SK-N-SH (cell line): ENCODE measurements at regions not wholly inside any gene's neighbourhood (a gene's known extent, or its start where the extent isn't known, plus 50 kb on each side); places are given as distances from the start of the nearest gene placed in this dataset.

ENCODE experiments used
- CTCF ChIA-PET: fragments of 300-600, 350-600 bp; formaldehyde crosslinking; extraction: SDS; loops from one replicate; lab custom pipeline; 2021; lab: Yijun Ruan, JAX
- POLR2A ChIA-PET: fragments of 350-600 bp; sonication (Branson Sonifier 250); formaldehyde crosslinking; extraction: SDS; loops from one replicate; lab custom pipeline; 2020; ENCODE audit warnings: antibody characterized with exemption, inconsistent platforms; lab: Yijun Ruan, JAX
- DNase-seq: peaks from one replicate; pipeline ENCODE4 v3.0.0; 2012
- H2AFZ ChIP-seq: fragments of 200-600 bp; sonication (generic); 2 replicates; pipeline ENCODE4 v1.8.1; 2016; ENCODE audit warnings: antibody characterized with exemption, mild to moderate bottlenecking, low read depth
- H3F3A ChIP-seq: fragments of 200-600 bp; sonication (generic); replicated peaks from 2 replicates; pipeline ENCODE3; 2016; ENCODE audit warnings: antibody characterized with exemption, mild to moderate bottlenecking; ENCODE audit not compliant: insufficient read depth
- H3K27ac ChIP-seq, 2 experiments: fragments of 200-500 bp in 1 of 2; fragments of 200-600 bp in 1 of 2; sonication (Bioruptor generic) in 1 of 2; sonication (generic), shearing (Covaris generic) in 1 of 2; 2 replicates each; pipeline versions ENCODE4 v1.5.1 to v1.6.1; 2014 to 2016; ENCODE audit warnings: low read depth in 2 of 2, inconsistent platforms in 1 of 2, low read length in 1 of 2, mild to moderate bottlenecking in 1 of 2, mixed read lengths in 1 of 2
- H3K27me3 ChIP-seq: fragments of 200-600 bp; sonication (generic), shearing (Covaris generic); 2 replicates; pipeline ENCODE4 v1.6.1; 2016; ENCODE audit warnings: mixed run types; ENCODE audit not compliant: insufficient read depth
- H3K36me3 ChIP-seq, 2 experiments: fragments of 200-500 bp in 1 of 2; fragments of 200-600 bp in 1 of 2; sonication (Bioruptor generic) in 1 of 2; sonication (generic) in 1 of 2; replicated peaks in 1 of 2; 2 replicates each; pipeline versions ENCODE3 to v1.5.1; 2014 to 2016; ENCODE audit warnings: low read length in 1 of 2, mild to moderate bottlenecking in 1 of 2; ENCODE audit not compliant: insufficient read depth in 2 of 2, control insufficient read depth in 1 of 2
- H3K4me1 ChIP-seq, 2 experiments: fragments of 200-500 bp in 1 of 2; fragments of 200-600 bp in 1 of 2; sonication (Bioruptor generic) in 1 of 2; sonication (generic), shearing (Covaris generic) in 1 of 2; 2 replicates each; pipeline versions ENCODE4 v1.5.1 to v1.6.1; 2014 to 2016; ENCODE audit warnings: low read depth in 1 of 2, low read length in 1 of 2, mixed run types in 1 of 2; ENCODE audit not compliant: insufficient read depth in 2 of 2, control insufficient read depth in 1 of 2
- H3K4me2 ChIP-seq: fragments of 200-600 bp; sonication (generic), shearing (Covaris generic); 2 replicates; pipeline ENCODE4 v1.6.1; 2017; ENCODE audit warnings: mixed run types
- H3K4me3 ChIP-seq, 2 experiments: fragments of 200-500 bp in 1 of 2; fragments of 200-600 bp in 1 of 2; sonication (Bioruptor generic) in 1 of 2; sonication (generic), shearing (Covaris generic) in 1 of 2; 2 replicates each; pipeline versions ENCODE4 v1.5.1 to v1.8.1; 2014 to 2016; ENCODE audit warnings: low read depth in 2 of 2, inconsistent platforms in 1 of 2, low read length in 1 of 2, mild to moderate bottlenecking in 1 of 2, mixed read lengths in 1 of 2, moderate library complexity in 1 of 2
- H3K79me2 ChIP-seq: fragments of 200-600 bp; sonication (generic); 2 replicates; pipeline ENCODE4 v1.8.1; 2017; ENCODE audit warnings: mild to moderate bottlenecking; ENCODE audit not compliant: insufficient read depth
- H3K9ac ChIP-seq: fragments of 200-600 bp; sonication (generic); 2 replicates; pipeline ENCODE4 v1.6.1; 2017; ENCODE audit warnings: mixed run types
- H3K9me2 ChIP-seq: fragments of 200-600 bp; sonication (generic); 2 replicates; pipeline ENCODE4 v1.6.1; 2017; ENCODE audit warnings: mixed run types
- H3K9me3 ChIP-seq: fragments of 200-600 bp; sonication (generic); 2 replicates; pipeline ENCODE4 v1.6.1; 2017; ENCODE audit warnings: mixed run types, mild to moderate bottlenecking, moderate library complexity
- H4K20me1 ChIP-seq: fragments of 200-600 bp; sonication (generic); 2 replicates; pipeline ENCODE4 v1.6.1; 2017; ENCODE audit warnings: mild to moderate bottlenecking, mixed run types; ENCODE audit not compliant: insufficient read depth
- CTCF ChIP-seq: fragments of 200-600 bp; sonication (generic); IDR thresholded peaks from 2 replicates; pipeline ENCODE4 v1.6.1; 2017; ENCODE audit warnings: antibody characterized with exemption, mild to moderate bottlenecking, moderate library complexity
- EP300 ChIP-seq, 2 experiments: IDR thresholded peaks; 2 replicates each; pipeline versions ENCODE4 v1.4.0 to v1.6.1; 2012; ENCODE audit warnings: borderline replicate concordance in 1 of 2, low read depth in 1 of 2, low read length in 1 of 2
- FOXJ3 ChIP-seq: sonication (generic); formaldehyde crosslinking; IDR thresholded peaks from 2 replicates; pipeline ENCODE4 v1.5.1; 2020; ENCODE audit warnings: mild to moderate bottlenecking, missing genetic modification reagents
- GABPA ChIP-seq: IDR thresholded peaks from 2 replicates; pipeline ENCODE4 v1.4.0; 2012; ENCODE audit warnings: low read depth, mild to moderate bottlenecking
- MAX ChIP-seq: IDR thresholded peaks from 2 replicates; pipeline ENCODE4 v1.4.0; 2012; ENCODE audit warnings: low read depth
- MEF2A ChIP-seq: IDR thresholded peaks from 2 replicates; pipeline ENCODE4 v1.4.0; 2012; ENCODE audit warnings: low read depth, borderline replicate concordance
- NRF1 ChIP-seq: IDR thresholded peaks from 2 replicates; pipeline ENCODE4 v1.6.1; 2012; ENCODE audit warnings: low read depth, mild to moderate bottlenecking, low read length
- PBX3 ChIP-seq: IDR thresholded peaks from 2 replicates; pipeline ENCODE4; 2012
- POLR2AphosphoS5 ChIP-seq: IDR thresholded peaks from 2 replicates; pipeline ENCODE4 v1.6.1; 2012; ENCODE audit warnings: low read depth, low read length
- RAD21 ChIP-seq: IDR thresholded peaks from 2 replicates; pipeline ENCODE4 v1.6.1; 2012; ENCODE audit warnings: mild to moderate bottlenecking, low read length
- RCOR1 ChIP-seq: fragments of 150-350 bp; IDR thresholded peaks from 2 replicates; pipeline ENCODE4 v1.6.1; 2017; ENCODE audit warnings: antibody characterized with exemption, low read length
- RFX5 ChIP-seq: IDR thresholded peaks from 2 replicates; pipeline ENCODE4 v1.6.1; 2012; ENCODE audit warnings: mild to moderate bottlenecking, improper control_type of control experiment, low read length
- RXRA ChIP-seq: IDR thresholded peaks from 2 replicates; pipeline ENCODE4 v1.4.0; 2012; ENCODE audit warnings: low read depth, mild to moderate bottlenecking, borderline replicate concordance
- SIN3A ChIP-seq: IDR thresholded peaks from 2 replicates; pipeline ENCODE4 v1.6.1; 2012; ENCODE audit warnings: low read depth, mild to moderate bottlenecking, low read length, moderate library complexity, borderline replicate concordance
- TCF12 ChIP-seq: IDR thresholded peaks from 2 replicates; pipeline ENCODE4 v1.4.0; 2012
- TEAD4 ChIP-seq: IDR thresholded peaks from 2 replicates; pipeline ENCODE4 v1.4.0; 2012; ENCODE audit warnings: mild to moderate bottlenecking, borderline replicate concordance; ENCODE audit not compliant: insufficient read depth
- USF1 ChIP-seq: IDR thresholded peaks from 2 replicates; pipeline ENCODE4 v1.4.0; 2012; ENCODE audit warnings: low read depth, borderline replicate concordance
- USF2 ChIP-seq: fragments of 150-350 bp; IDR thresholded peaks from 2 replicates; pipeline ENCODE4 v1.6.1; 2017; ENCODE audit warnings: antibody characterized with exemption, low read length, low read depth, borderline replicate concordance
- YY1 ChIP-seq: IDR thresholded peaks from 2 replicates; pipeline ENCODE4 v1.4.0; 2012; ENCODE audit warnings: low read depth, mild to moderate bottlenecking
- ZBTB33 ChIP-seq: IDR thresholded peaks from 2 replicates; pipeline ENCODE4 v1.4.0; 2012; ENCODE audit warnings: low read depth, borderline replicate concordance
- WGBS: methylation state at CpG from one replicate; pipeline ENCODE4 v1.1.6; 2017; ENCODE audit warnings: low lambda C conversion rate; 5-methylcytosine and 5-hydroxymethylcytosine counted together

GRCh38 chr2:83585250-83585649, 873.8 kb downstream of the SUCLG1 start:
- Histone ChIP-seq H3K27ac (no peak overlapping the region), H3K27me3 (no peaks in the 10 kb centered on the region), H3K9me2 (no peaks in the 10 kb centered on the region), H3K36me3 (no peaks in the 10 kb centered on the region), H3F3A (no peaks in the 10 kb centered on the region), H2AFZ (peak overlapping the region; percentile 65; the same call in 1 of the 2 replicates), H3K9me3 (no peaks in the 10 kb centered on the region; the same call in 1 of the 2 replicates), H3K79me2 (no peaks in the 10 kb centered on the region), H3K9ac (no peak overlapping the region), H3K4me3 (peak overlapping the region in 1 of 2 experiments; percentile 27; a peak in 2 of 4 replicates), H4K20me1 (no peaks in the 10 kb centered on the region), H3K4me1 (no peaks in the 10 kb centered on the region), H3K4me2 (peak overlapping the region; percentile 56)
- 8% methylated on average over 2 of the region's 2 CpGs for WGBS
- DNase-seq: no peak
- CTCF ChIA-PET: no interaction called here
- TF ChIP-seq RXRA (no peak), FOXJ3 (CRISPR knock-in tag) (no peak), CTCF (no peak), MAX (no peak), EP300 (IDR thresholded peaks at IDR 0.05; ENCODE audit: borderline replicate concordance in 1 of 2, low read depth in 1 of 2, low read length in 1 of 2) (no peak), RAD21 (no peak), MEF2A (no peak), TEAD4 (no peak), USF2 (no peak), USF1 (no peak), RFX5 (no peak), GABPA (no peak), NRF1 (no peak)
- POLR2A ChIA-PET: no interaction called here

GRCh38 chr2:83584672-83585071, 874.4 kb downstream of the SUCLG1 start:
- Histone ChIP-seq H3K27me3 (no peaks in the 10 kb centered on the region), H3K9me2 (no peaks in the 10 kb centered on the region), H3K4me1 (no peaks in the 10 kb centered on the region), H3K9me3 (no peaks in the 10 kb centered on the region; the same call in 1 of the 2 replicates), H3K4me2 (peak overlapping the region; percentile 56), H3K36me3 (no peaks in the 10 kb centered on the region), H3K4me3 (peak overlapping the region in 1 of 2 experiments; percentile 27; a peak in 2 of 4 replicates), H3K79me2 (no peaks in the 10 kb centered on the region), H3K27ac (no peak overlapping the region), H3K9ac (no peak overlapping the region), H2AFZ (peak overlapping the region; percentile 65; the same call in 1 of the 2 replicates), H4K20me1 (no peaks in the 10 kb centered on the region), H3F3A (no peaks in the 10 kb centered on the region)
- no peak for DNase-seq
- 0% methylated on average over 3 of the region's 3 CpGs for WGBS
- POLR2A ChIA-PET: no interaction called here
- CTCF ChIA-PET: no interaction called here
- no peak for TF ChIP-seq MEF2A
- TF ChIP-seq PBX3: no peak
- TF ChIP-seq EP300 (IDR thresholded peaks at IDR 0.05; ENCODE audit: borderline replicate concordance in 1 of 2, low read depth in 1 of 2, low read length in 1 of 2): no peak
- TF ChIP-seq SIN3A: no peak
- TF ChIP-seq USF2: no peak
- no peak for TF ChIP-seq ZBTB33
- TF ChIP-seq TCF12: no peak
- TF ChIP-seq POLR2AphosphoS5: no peak
- no peak for TF ChIP-seq FOXJ3 (CRISPR knock-in tag)
- no peak for TF ChIP-seq RCOR1
- no peak for TF ChIP-seq YY1
